SH-SY5Y (cell line): ENCODE measurements at regions not wholly inside any gene's neighbourhood (a gene's known extent, or its start where the extent isn't known, plus 50 kb on each side); places are given as distances from the start of the nearest gene placed in this dataset.

Source experiments
- GATA2 ChIP-seq: IDR thresholded peaks from 2 replicates; pipeline ENCODE4 v1.6.1; 2011; ENCODE audit warnings: mild to moderate bottlenecking, low read depth, low read length
- GATA3 ChIP-seq: IDR thresholded peaks from 2 replicates; pipeline ENCODE4 v1.6.1; 2011; ENCODE audit warnings: low read depth, mild to moderate bottlenecking, low read length, moderate library complexity

- TF ChIP-seq GATA2, result no peak
- no peak for TF ChIP-seq GATA3
Observed at GRCh38 chr4:26108054-26108453, 194.0 kb downstream of the SMIM20 start.
